ENCODE measurements at regions not wholly inside any gene's neighbourhood (a gene's known extent, or its start where the extent isn't known, plus 50 kb on each side); places are given as distances from the start of the nearest gene placed in this dataset.

GRCh38 chr3:64741341-64741740 is 53.5 kb upstream of the ADAMTS9 start:
- TF ChIP-seq EP300 (IDR thresholded peaks at IDR 0.05) (no peak), CTCF (IDR thresholded peaks at IDR 0.05) (no peak), POLR2A (IDR thresholded peaks at IDR 0.05; ENCODE audit: low read depth) (no peak), POLR2AphosphoS5 (IDR thresholded peaks at IDR 0.05) (peak in 1 of 2 donors; percentile 45)
